SK-N-SH (cell line): ENCODE measurements at regions not wholly inside any gene's neighbourhood (a gene's known extent, or its start where the extent isn't known, plus 50 kb on each side); places are given as distances from the start of the nearest gene placed in this dataset.

Source experiments
- CTCF ChIP-seq: fragments of 200-600 bp; sonication (generic); IDR thresholded peaks from 2 replicates; pipeline ENCODE4 v1.6.1; 2017; ENCODE audit warnings: antibody characterized with exemption, mild to moderate bottlenecking, moderate library complexity
- EP300 ChIP-seq, 2 experiments: IDR thresholded peaks; 2 replicates each; pipeline versions ENCODE4 v1.4.0 to v1.6.1; 2012; ENCODE audit warnings: borderline replicate concordance in 1 of 2, low read depth in 1 of 2, low read length in 1 of 2
- EZH2phosphoT487 ChIP-seq: fragments of 200-600 bp; sonication (generic); IDR thresholded peaks from 2 replicates; pipeline ENCODE4 v1.6.1; 2017; ENCODE audit warnings: low read depth, mixed run types, mild to moderate bottlenecking, antibody characterized with exemption, moderate library complexity, borderline replicate concordance
- JUND ChIP-seq: IDR thresholded peaks from 2 replicates; pipeline ENCODE4 v1.4.0; 2012
- MAX ChIP-seq: IDR thresholded peaks from 2 replicates; pipeline ENCODE4 v1.4.0; 2012; ENCODE audit warnings: low read depth
- RCOR1 ChIP-seq: fragments of 150-350 bp; IDR thresholded peaks from 2 replicates; pipeline ENCODE4 v1.6.1; 2017; ENCODE audit warnings: antibody characterized with exemption, low read length
- RFX5 ChIP-seq: IDR thresholded peaks from 2 replicates; pipeline ENCODE4 v1.6.1; 2012; ENCODE audit warnings: mild to moderate bottlenecking, improper control_type of control experiment, low read length
- TAF1 ChIP-seq: IDR thresholded peaks from 2 replicates; pipeline ENCODE4 v1.6.1; 2012; ENCODE audit warnings: low read depth, mild to moderate bottlenecking, low read length, moderate library complexity, borderline replicate concordance

- TF ChIP-seq CTCF, result no peak
- no peak for TF ChIP-seq MAX
- TF ChIP-seq RCOR1, result no peak
- TF ChIP-seq EZH2phosphoT487, result no peak
- no peak for TF ChIP-seq JUND
- TF ChIP-seq RFX5, result no peak
- TF ChIP-seq EP300 (IDR thresholded peaks at IDR 0.05; ENCODE audit: borderline replicate concordance in 1 of 2, low read depth in 1 of 2, low read length in 1 of 2), result no peak
- TF ChIP-seq TAF1, result no peak
These were observed 129.8 kb downstream of the LRRC30 start for GRCh38 chr18:7360606-7361170.
